Astrocyte (in vitro differentiated cells and primary cell): ENCODE measurements at regions not wholly inside any gene's neighbourhood (a gene's known extent, or its start where the extent isn't known, plus 50 kb on each side); places are given as distances from the start of the nearest gene placed in this dataset.

ENCODE experiments used
- CTCF ChIP-seq: IDR thresholded peaks from 2 replicates; pipeline ENCODE4 v1.5.1; 2011; ENCODE audit warnings: low read depth, mild to moderate bottlenecking, inconsistent platforms, low read length, moderate library complexity; ENCODE audit not compliant: insufficient read depth
- EZH2 ChIP-seq: IDR thresholded peaks from 2 replicates; pipeline ENCODE4 v1.6.1; 2012; ENCODE audit warnings: mild to moderate bottlenecking, low read length, inconsistent platforms; ENCODE audit not compliant: insufficient read depth

GRCh38 chr10:78513330-78513729 lies 479.7 kb downstream of the RPS24 start:
- TF ChIP-seq CTCF (no peak), EZH2 (no peak)
